ENCODE measurements at regions not wholly inside any gene's neighbourhood (a gene's known extent, or its start where the extent isn't known, plus 50 kb on each side); places are given as distances from the start of the nearest gene placed in this dataset.

GRCh38 chr3:150082898-150083654, 112.4 kb upstream of the PFN2 start:
- FAIRE-seq, result no peak
- no peak for DNase-seq (ENCODE audit: extremely low spot score, insufficient read length, low read depth)

- DNase-seq (ENCODE audit: extremely low spot score, insufficient read length, low read depth) (no peak), FAIRE-seq (no peak)
These were observed 110.4 kb upstream of the PFN2 start for GRCh38 chr3:150081084-150081483.

- FAIRE-seq, result no peak
These were observed 109.5 kb upstream of the PFN2 start for GRCh38 chr3:150080058-150080730.

GRCh38 chr3:150079029-150079739, 108.5 kb upstream of the PFN2 start:
- no peak for DNase-seq (ENCODE audit: extremely low spot score, insufficient read length, low read depth)
- no peak for FAIRE-seq

More at GRCh38 chr3:150080058-150080730, 109.5 kb upstream of the PFN2 start:
- DNase-seq (ENCODE audit: extremely low spot score, insufficient read length, low read depth), result no peak

- no peak for FAIRE-seq
- DNase-seq (ENCODE audit: extremely low spot score, insufficient read length, low read depth), result no peak
These were observed 107.0 kb upstream of the PFN2 start for GRCh38 chr3:150077581-150078247.

GRCh38 chr3:150077107-150077506, 106.4 kb upstream of the PFN2 start:
- FAIRE-seq (no peak), DNase-seq (ENCODE audit: extremely low spot score, insufficient read length, low read depth) (no peak)

- no peak for FAIRE-seq
These were observed 105.7 kb upstream of the PFN2 start for GRCh38 chr3:150076443-150076842.

GRCh38 chr3:150075417-150075865, 104.7 kb upstream of the PFN2 start:
- DNase-seq (ENCODE audit: extremely low spot score, insufficient read length, low read depth), result no peak
- FAIRE-seq, result no peak

More at GRCh38 chr3:150076443-150076842, 105.7 kb upstream of the PFN2 start:
- no peak for DNase-seq (ENCODE audit: extremely low spot score, insufficient read length, low read depth)

GRCh38 chr3:150074697-150075416, 104.2 kb upstream of the PFN2 start:
- FAIRE-seq, result no peak
- no peak for DNase-seq (ENCODE audit: extremely low spot score, insufficient read length, low read depth)

GRCh38 chr3:150074277-150074676, 103.6 kb upstream of the PFN2 start:
- DNase-seq (ENCODE audit: extremely low spot score, insufficient read length, low read depth) (no peak), FAIRE-seq (peak; percentile 53)

- DNase-seq (ENCODE audit: extremely low spot score, insufficient read length, low read depth) (no peak), FAIRE-seq (no peak)
These were observed 102.8 kb upstream of the PFN2 start for GRCh38 chr3:150073513-150073912.

GRCh38 chr3:150073031-150073430, 102.3 kb upstream of the PFN2 start:
- DNase-seq (ENCODE audit: extremely low spot score, insufficient read length, low read depth) (no peak), FAIRE-seq (no peak)

- FAIRE-seq (no peak), DNase-seq (ENCODE audit: extremely low spot score, insufficient read length, low read depth) (no peak)
These were observed 101.9 kb upstream of the PFN2 start for GRCh38 chr3:150072576-150072975.

GRCh38 chr3:150070271-150070670, 99.6 kb upstream of the PFN2 start:
- DNase-seq (ENCODE audit: extremely low spot score, insufficient read length, low read depth) (no peak), FAIRE-seq (no peak)

GRCh38 chr3:150069633-150070032, 98.9 kb upstream of the PFN2 start:
- no peak for DNase-seq (ENCODE audit: extremely low spot score, insufficient read length, low read depth)
- no peak for FAIRE-seq

- FAIRE-seq (no peak), DNase-seq (ENCODE audit: extremely low spot score, insufficient read length, low read depth) (no peak)
These were observed 98.4 kb upstream of the PFN2 start for GRCh38 chr3:150069154-150069527.

GRCh38 chr3:150068440-150069153, 97.9 kb upstream of the PFN2 start:
- DNase-seq (ENCODE audit: extremely low spot score, insufficient read length, low read depth) (no peak), FAIRE-seq (no peak)

- DNase-seq (ENCODE audit: extremely low spot score, insufficient read length, low read depth) (no peak), FAIRE-seq (no peak)
These were observed 96.9 kb upstream of the PFN2 start for GRCh38 chr3:150067561-150067960.

- no peak for DNase-seq (ENCODE audit: extremely low spot score, insufficient read length, low read depth)
- no peak for FAIRE-seq
These were observed 94.3 kb upstream of the PFN2 start for GRCh38 chr3:150064971-150065370.
